Glomerular visceral epithelial cell (primary cell): ENCODE measurements at regions not wholly inside any gene's neighbourhood (a gene's known extent, or its start where the extent isn't known, plus 50 kb on each side); places are given as distances from the start of the nearest gene placed in this dataset.
"Not testable (repeated sequence)": the region's sequence is repeated elsewhere in the genome, so short reads cannot be mapped to it uniquely, and the experiment has no call there.

Experiments used
- DNase-seq: peaks from one replicate; pipeline ENCODE4 v3.0.0-alpha.2; 2016; ENCODE audit errors: extremely low spot score

GRCh38 chr7:126005064-126005463 is 1075.4 kb upstream of the POT1 start:
- DNase-seq = no peak

- DNase-seq = no peak
Measured at GRCh38 chr7:126001349-126001748, 1071.7 kb upstream of the POT1 start.

GRCh38 chr7:125984795-125985194 is 1055.2 kb upstream of the POT1 start:
- DNase-seq = no peak

DNA sequence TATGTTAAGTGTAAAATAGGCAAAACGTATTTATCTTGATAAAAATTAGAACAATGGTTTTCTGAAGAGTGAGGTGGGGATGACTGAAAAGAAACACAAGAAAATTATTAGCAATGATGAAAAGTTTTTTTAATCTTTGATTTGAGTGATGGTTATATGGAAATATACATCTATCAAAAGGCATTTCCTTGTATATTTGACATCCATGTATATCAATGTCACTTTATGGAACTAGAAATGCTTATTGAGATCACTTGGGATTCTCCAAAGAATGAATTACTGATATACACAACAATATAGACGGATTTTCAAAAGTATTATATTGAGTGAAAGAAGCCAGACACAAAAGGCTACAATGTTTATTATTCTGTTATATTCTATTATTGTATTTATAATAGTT is 1042.0 kb upstream of the POT1 start:
- DNase-seq = no peak

- DNase-seq = no peak
Measured at GRCh38 chr7:125966278-125967048, 1036.8 kb upstream of the POT1 start.

GRCh38 chr7:125934955-125935354 is 1005.3 kb upstream of the POT1 start:
- DNase-seq = no peak

DNA sequence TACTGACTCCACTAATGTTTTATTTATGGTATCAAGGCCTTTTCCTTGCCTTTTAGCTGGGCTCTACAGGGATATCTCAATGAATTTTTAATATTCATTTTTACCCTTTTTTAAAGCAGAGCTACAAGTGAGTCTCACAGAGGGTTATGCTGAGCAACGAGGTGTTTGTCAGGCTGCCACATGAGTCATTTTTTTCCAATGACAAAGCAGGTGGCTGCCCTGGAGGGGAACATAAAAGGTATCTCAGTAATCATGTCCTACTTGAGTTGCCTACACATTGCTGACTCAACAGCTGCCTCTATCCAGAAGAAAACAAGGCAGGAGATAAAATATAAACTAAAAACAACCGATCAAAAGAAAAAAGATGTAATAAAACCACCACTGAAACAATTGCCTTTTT is 1004.9 kb upstream of the POT1 start:
- DNase-seq = peak; percentile 9

DNA sequence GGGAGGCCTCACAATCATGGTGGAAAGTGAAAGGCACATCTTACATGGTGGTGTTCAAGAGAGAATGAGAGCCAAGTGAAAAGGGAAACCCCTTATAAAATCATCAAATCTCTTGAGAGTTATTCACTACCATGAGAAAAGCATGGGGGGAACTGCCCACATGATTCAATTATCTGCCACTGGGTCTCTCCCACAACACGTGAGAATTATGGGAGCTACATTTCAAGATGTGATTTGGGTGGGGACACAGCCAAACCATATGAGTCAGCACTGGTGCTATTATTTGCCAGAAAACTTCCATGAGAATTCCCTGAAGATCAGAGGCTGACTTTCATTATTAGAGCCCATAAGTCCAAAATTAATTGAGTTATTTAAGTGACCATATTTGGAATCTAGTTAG is 1001.2 kb upstream of the POT1 start:
- no peak for DNase-seq

- no peak for DNase-seq
Measured at GRCh38 chr7:125927556-125927955, 997.9 kb upstream of the POT1 start.

GRCh38 chr7:125926621-125927020 is 997.0 kb upstream of the POT1 start:
- DNase-seq = peak; percentile 6

DNA sequence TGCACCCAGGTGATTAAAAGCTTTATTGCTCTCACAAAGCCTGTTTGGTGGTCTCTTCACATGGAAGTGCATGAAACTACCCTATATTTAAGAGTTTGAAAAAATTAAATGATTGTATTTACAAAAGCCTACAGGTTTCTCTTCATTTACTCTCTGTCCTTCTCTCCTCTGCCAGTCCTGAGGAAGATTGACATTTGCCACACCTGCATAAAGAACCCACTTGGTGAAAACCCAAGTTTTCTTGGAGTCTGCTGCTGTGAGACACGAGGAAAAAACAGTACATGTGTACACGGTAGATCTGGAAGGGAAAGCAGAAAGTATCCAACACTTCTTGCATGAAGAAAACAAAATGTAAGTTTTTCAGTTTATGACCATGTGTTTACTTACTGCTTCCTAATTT is 994.4 kb upstream of the POT1 start:
- DNase-seq = no peak

- DNase-seq = not testable (repeated sequence)
Measured at GRCh38 chr7:125915381-125915948, 985.8 kb upstream of the POT1 start.

GRCh38 chr7:125908711-125909110 is 979.1 kb upstream of the POT1 start:
- no peak for DNase-seq

- no peak for DNase-seq
Measured at GRCh38 chr7:125899577-125899976, 970.0 kb upstream of the POT1 start.

DNA sequence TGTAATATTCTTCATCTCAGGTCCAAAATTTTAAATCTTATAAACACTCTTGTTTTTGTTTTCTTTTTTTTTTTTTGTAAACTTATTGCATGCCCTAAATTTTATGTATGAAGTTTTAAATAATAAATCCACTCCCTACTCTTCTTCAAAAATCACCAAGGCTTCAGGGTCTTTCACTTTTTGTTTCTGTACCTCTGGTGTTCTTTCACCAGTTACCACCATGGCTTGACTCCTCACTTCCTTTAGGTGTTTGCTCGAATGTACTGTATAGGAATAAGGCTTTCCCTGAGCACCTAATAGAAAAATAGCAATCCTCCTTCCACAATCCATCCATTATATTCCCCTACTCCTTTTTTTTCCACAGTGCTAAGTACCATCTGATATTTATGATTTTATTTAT is 962.8 kb upstream of the POT1 start:
- DNase-seq = no peak

DNA sequence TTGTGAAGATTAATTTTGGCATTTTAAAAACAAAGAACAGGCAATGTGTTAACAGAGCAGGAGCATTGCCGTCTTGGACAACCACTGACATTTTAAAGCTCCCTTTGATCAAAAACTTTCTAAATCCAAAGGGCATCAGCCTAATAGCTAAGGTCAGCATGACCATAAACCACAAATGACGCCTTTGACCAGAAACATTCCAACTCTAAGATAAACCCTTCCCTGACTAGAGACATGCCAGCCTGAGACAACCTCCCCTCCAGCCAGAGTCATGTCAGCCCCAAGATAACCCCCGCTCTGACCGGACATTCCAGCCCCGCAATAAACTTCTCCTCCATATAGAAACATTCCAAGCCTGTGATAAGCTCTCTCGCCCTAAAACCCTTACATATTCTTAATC is 949.4 kb upstream of the POT1 start:
- peak; percentile 61 for DNase-seq

- DNase-seq = no peak
Measured at GRCh38 chr7:125878235-125878956, 948.8 kb upstream of the POT1 start.

GRCh38 chr7:125877246-125877645 is 947.6 kb upstream of the POT1 start:
- peak; percentile 1 for DNase-seq

DNA sequence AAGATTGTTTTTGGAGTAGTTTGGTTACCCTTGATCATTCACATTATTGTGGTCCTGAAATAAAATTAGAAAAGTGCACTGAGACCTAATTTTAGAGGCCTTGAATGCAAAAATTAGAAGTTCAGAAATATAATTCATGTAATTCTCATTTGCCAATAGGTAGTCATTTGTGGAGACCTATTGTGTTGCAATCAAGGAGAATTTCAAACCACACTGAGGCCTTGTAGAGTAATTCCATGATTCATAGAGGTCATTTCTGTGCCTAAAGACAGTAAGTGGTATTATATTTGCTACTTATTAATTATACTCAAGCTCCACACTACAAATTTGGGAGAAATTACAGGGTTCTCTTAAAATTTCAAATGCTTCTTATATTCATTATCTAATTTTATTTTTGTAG is 946.8 kb upstream of the POT1 start:
- DNase-seq = no peak

- DNase-seq = no peak
Measured at GRCh38 chr7:125871431-125871830, 941.8 kb upstream of the POT1 start.

DNA sequence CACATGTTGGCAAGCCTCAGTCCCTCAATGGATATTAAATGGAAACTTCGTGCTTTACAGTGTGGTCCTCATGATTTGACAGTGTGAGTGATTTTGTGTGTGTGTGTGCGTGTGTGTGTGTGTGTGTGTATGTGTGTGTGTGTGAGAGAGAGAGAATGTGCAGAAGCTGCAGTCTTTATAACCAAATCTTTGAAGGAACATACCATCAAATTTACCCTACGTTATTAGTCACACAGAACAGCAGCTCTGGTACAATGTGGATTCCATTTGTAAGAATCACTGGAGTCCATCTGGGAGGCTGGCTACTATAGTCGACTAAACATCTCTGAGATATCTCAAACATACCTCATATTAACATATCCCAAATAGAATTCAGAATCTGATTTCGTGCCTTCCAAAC is 928.0 kb upstream of the POT1 start:
- DNase-seq = no peak

DNA sequence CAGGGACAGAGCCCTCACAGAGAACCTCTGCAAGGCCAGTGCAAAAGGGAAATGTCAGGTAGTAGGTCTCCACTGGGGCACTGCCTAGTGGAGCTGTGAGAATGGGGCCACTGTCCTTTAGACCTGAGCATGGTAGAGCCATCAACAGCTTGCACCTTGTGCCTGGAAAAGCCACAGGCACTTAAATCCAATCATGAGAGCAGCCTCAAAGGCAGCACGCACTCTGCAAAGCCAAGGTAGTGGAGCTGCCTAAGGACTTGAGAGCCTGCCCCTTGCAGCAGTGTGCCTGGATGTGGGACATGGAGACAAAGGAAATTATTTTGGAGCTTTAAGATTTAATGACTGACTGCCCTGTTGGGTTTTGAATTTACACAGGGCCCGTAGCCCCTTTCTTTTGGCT is 918.5 kb upstream of the POT1 start:
- no peak for DNase-seq

- no peak for DNase-seq
Measured at GRCh38 chr7:125847692-125848091, 918.1 kb upstream of the POT1 start.
